ENCODE measurements at regions not wholly inside any gene's neighbourhood (a gene's known extent, or its start where the extent isn't known, plus 50 kb on each side); places are given as distances from the start of the nearest gene placed in this dataset.

- no peaks in the 10 kb centered on the region for H3K36me3 ChIP-seq
- H3K27ac ChIP-seq: no peak overlapping the region
- DNase-seq: no peak
- no peak for TF ChIP-seq CTCF (IDR thresholded peaks at IDR 0.05)
- no peak for TF ChIP-seq POLR2A (IDR thresholded peaks at IDR 0.05)
- no peak overlapping the region for H3K4me3 ChIP-seq
- no peaks in the 10 kb centered on the region for H3K27me3 ChIP-seq
- H3K9me3 ChIP-seq: peaks cover 0 to 2% (median 0%) of the 10 kb centered on the region in 4 donors
- H3K4me1 ChIP-seq: no peaks in the 10 kb centered on the region
Measured at GRCh38 chr5:28877050-28877449, 1838.7 kb upstream of the CDH9 start.

GRCh38 chr5:28864006-28864405, 1825.6 kb upstream of the CDH9 start:
- Histone ChIP-seq H3K27me3 (no peaks in the 10 kb centered on the region), H3K4me1 (no peaks in the 10 kb centered on the region), H3K36me3 (no peaks in the 10 kb centered on the region), H3K27ac (no peak overlapping the region), H3K9me3 (no peaks in the 10 kb centered on the region), H3K4me3 (no peak overlapping the region)
- TF ChIP-seq CTCF (IDR thresholded peaks at IDR 0.05): no peak
- TF ChIP-seq POLR2A (IDR thresholded peaks at IDR 0.05): no peak
- DNase-seq: no peak

- Histone ChIP-seq H3K27ac (no peak overlapping the region), H3K36me3 (no peaks in the 10 kb centered on the region), H3K4me1 (no peaks in the 10 kb centered on the region), H3K27me3 (no peaks in the 10 kb centered on the region), H3K9me3 (no peaks in the 10 kb centered on the region), H3K4me3 (no peak overlapping the region)
- TF ChIP-seq POLR2A (IDR thresholded peaks at IDR 0.05) (no peak), CTCF (IDR thresholded peaks at IDR 0.05) (no peak)
- no peak for DNase-seq
Measured at GRCh38 chr5:28862860-28863196, 1824.4 kb upstream of the CDH9 start.

GRCh38 chr5:28862137-28862859, 1823.9 kb upstream of the CDH9 start:
- DNase-seq: no peak
- Histone ChIP-seq H3K27ac (no peak overlapping the region), H3K36me3 (no peaks in the 10 kb centered on the region), H3K9me3 (no peaks in the 10 kb centered on the region), H3K4me1 (no peaks in the 10 kb centered on the region), H3K4me3 (no peak overlapping the region), H3K27me3 (no peaks in the 10 kb centered on the region)
- TF ChIP-seq CTCF (IDR thresholded peaks at IDR 0.05) (no peak), POLR2A (IDR thresholded peaks at IDR 0.05) (no peak)

GRCh38 chr5:28855626-28856025, 1817.2 kb upstream of the CDH9 start:
- TF ChIP-seq CTCF (IDR thresholded peaks at IDR 0.05): no peak
- TF ChIP-seq POLR2A (IDR thresholded peaks at IDR 0.05): no peak
- no peak for DNase-seq
- no peaks in the 10 kb centered on the region for H3K9me3 ChIP-seq
- no peaks in the 10 kb centered on the region for H3K36me3 ChIP-seq
- no peaks in the 10 kb centered on the region for H3K4me1 ChIP-seq
- no peak overlapping the region for H3K27ac ChIP-seq
- H3K27me3 ChIP-seq: no peaks in the 10 kb centered on the region
- H3K4me3 ChIP-seq: no peak overlapping the region

Data from Peyer's patch (tissue), 4 donors.